ENCODE measurements at regions not wholly inside any gene's neighbourhood (a gene's known extent, or its start where the extent isn't known, plus 50 kb on each side); places are given as distances from the start of the nearest gene placed in this dataset.

DNA sequence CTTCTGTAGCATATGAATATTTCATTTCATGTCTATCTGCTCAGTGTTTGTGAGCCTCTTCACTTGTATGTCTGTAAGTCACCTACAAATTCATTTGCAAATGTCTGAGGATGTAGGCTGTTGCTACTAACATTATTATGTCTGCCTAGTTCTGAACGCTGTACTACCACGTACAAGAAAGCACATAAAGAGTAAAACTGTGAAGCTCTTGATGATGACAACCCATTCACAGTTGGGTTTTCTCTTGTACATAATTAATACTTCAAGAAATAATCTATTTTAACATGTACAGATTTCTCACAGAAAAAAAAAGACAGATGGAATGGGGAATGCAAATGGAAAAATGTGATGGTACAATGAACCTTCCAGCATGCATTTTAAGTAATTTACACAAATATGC is 64.3 kb upstream of the CPNE8 start:
- no peak for DNase-seq (ENCODE audit: low spot score)

GRCh38 chr12:38961683-38962082 is 56.3 kb upstream of the CPNE8 start:
- DNase-seq (ENCODE audit: low spot score), result no peak

GRCh38 chr12:38961012-38961411 is 55.6 kb upstream of the CPNE8 start:
- DNase-seq (ENCODE audit: low spot score), result no peak

DNA sequence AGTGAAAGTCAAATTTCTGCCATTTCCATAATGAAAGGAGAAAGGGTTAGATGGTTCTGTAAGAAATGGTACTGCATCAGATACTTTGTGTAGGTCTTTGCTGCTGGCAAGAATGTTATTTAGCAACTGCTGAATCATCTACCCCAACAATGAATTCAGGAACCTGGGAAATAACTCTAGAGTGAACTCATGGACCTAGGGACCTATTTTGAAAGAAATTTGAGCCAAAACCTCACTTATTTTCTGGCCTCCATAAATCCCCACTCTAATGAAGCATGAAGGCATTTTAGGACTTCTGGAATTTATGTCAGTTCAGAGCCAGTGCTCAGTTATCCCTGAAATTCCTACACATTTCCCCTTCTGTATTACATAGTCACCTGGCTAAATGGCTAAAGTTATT is 50.9 kb upstream of the CPNE8 start:
- DNase-seq (ENCODE audit: low spot score), result no peak

Data from hematopoietic multipotent progenitor cell treated with erythropoietin and hydrocortisone succinate and interleukin-3 and kit ligand, for 17 days (in vitro differentiated cells).